ENCODE measurements at regions not wholly inside any gene's neighbourhood (a gene's known extent, or its start where the extent isn't known, plus 50 kb on each side); places are given as distances from the start of the nearest gene placed in this dataset.

GRCh38 chr11:92819830-92820229 is 149.6 kb upstream of the MTNR1B start:
- TF ChIP-seq, protein P1, sequence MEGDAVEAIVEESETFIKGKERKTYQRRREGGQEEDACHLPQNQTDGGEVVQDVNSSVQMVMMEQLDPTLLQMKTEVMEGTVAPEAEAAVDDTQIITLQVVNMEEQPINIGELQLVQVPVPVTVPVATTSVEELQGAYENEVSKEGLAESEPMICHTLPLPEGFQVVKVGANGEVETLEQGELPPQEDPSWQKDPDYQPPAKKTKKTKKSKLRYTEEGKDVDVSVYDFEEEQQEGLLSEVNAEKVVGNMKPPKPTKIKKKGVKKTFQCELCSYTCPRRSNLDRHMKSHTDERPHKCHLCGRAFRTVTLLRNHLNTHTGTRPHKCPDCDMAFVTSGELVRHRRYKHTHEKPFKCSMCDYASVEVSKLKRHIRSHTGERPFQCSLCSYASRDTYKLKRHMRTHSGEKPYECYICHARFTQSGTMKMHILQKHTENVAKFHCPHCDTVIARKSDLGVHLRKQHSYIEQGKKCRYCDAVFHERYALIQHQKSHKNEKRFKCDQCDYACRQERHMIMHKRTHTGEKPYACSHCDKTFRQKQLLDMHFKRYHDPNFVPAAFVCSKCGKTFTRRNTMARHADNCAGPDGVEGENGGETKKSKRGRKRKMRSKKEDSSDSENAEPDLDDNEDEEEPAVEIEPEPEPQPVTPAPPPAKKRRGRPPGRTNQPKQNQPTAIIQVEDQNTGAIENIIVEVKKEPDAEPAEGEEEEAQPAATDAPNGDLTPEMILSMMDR (IDR thresholded peaks at IDR 0.05) = no peak
- no peak for TF ChIP-seq POLR2A (IDR thresholded peaks at IDR 0.05)

Data from body of pancreas (tissue), 4 donors.